SK-N-SH (cell line): ENCODE measurements at regions not wholly inside any gene's neighbourhood (a gene's known extent, or its start where the extent isn't known, plus 50 kb on each side); places are given as distances from the start of the nearest gene placed in this dataset.

ENCODE experiments used
- CTCF ChIA-PET: fragments of 300-600, 350-600 bp; formaldehyde crosslinking; extraction: SDS; loops from one replicate; lab custom pipeline; 2021; lab: Yijun Ruan, JAX
- POLR2A ChIA-PET: fragments of 350-600 bp; sonication (Branson Sonifier 250); formaldehyde crosslinking; extraction: SDS; loops from one replicate; lab custom pipeline; 2020; ENCODE audit warnings: antibody characterized with exemption, inconsistent platforms; lab: Yijun Ruan, JAX
- DNase-seq: peaks from one replicate; pipeline ENCODE4 v3.0.0; 2012
- H2AFZ ChIP-seq: fragments of 200-600 bp; sonication (generic); 2 replicates; pipeline ENCODE4 v1.8.1; 2016; ENCODE audit warnings: antibody characterized with exemption, mild to moderate bottlenecking, low read depth
- H3F3A ChIP-seq: fragments of 200-600 bp; sonication (generic); replicated peaks from 2 replicates; pipeline ENCODE3; 2016; ENCODE audit warnings: antibody characterized with exemption, mild to moderate bottlenecking; ENCODE audit not compliant: insufficient read depth
- H3K27ac ChIP-seq, 2 experiments: fragments of 200-500 bp in 1 of 2; fragments of 200-600 bp in 1 of 2; sonication (Bioruptor generic) in 1 of 2; sonication (generic), shearing (Covaris generic) in 1 of 2; 2 replicates each; pipeline versions ENCODE4 v1.5.1 to v1.6.1; 2014 to 2016; ENCODE audit warnings: low read depth in 2 of 2, inconsistent platforms in 1 of 2, low read length in 1 of 2, mild to moderate bottlenecking in 1 of 2, mixed read lengths in 1 of 2
- H3K27me3 ChIP-seq: fragments of 200-600 bp; sonication (generic), shearing (Covaris generic); 2 replicates; pipeline ENCODE4 v1.6.1; 2016; ENCODE audit warnings: mixed run types; ENCODE audit not compliant: insufficient read depth
- H3K36me3 ChIP-seq, 2 experiments: fragments of 200-500 bp in 1 of 2; fragments of 200-600 bp in 1 of 2; sonication (Bioruptor generic) in 1 of 2; sonication (generic) in 1 of 2; replicated peaks in 1 of 2; 2 replicates each; pipeline versions ENCODE3 to v1.5.1; 2014 to 2016; ENCODE audit warnings: low read length in 1 of 2, mild to moderate bottlenecking in 1 of 2; ENCODE audit not compliant: insufficient read depth in 2 of 2, control insufficient read depth in 1 of 2
- H3K4me1 ChIP-seq, 2 experiments: fragments of 200-500 bp in 1 of 2; fragments of 200-600 bp in 1 of 2; sonication (Bioruptor generic) in 1 of 2; sonication (generic), shearing (Covaris generic) in 1 of 2; 2 replicates each; pipeline versions ENCODE4 v1.5.1 to v1.6.1; 2014 to 2016; ENCODE audit warnings: low read depth in 1 of 2, low read length in 1 of 2, mixed run types in 1 of 2; ENCODE audit not compliant: insufficient read depth in 2 of 2, control insufficient read depth in 1 of 2
- H3K4me2 ChIP-seq: fragments of 200-600 bp; sonication (generic), shearing (Covaris generic); 2 replicates; pipeline ENCODE4 v1.6.1; 2017; ENCODE audit warnings: mixed run types
- H3K4me3 ChIP-seq, 2 experiments: fragments of 200-500 bp in 1 of 2; fragments of 200-600 bp in 1 of 2; sonication (Bioruptor generic) in 1 of 2; sonication (generic), shearing (Covaris generic) in 1 of 2; 2 replicates each; pipeline versions ENCODE4 v1.5.1 to v1.8.1; 2014 to 2016; ENCODE audit warnings: low read depth in 2 of 2, inconsistent platforms in 1 of 2, low read length in 1 of 2, mild to moderate bottlenecking in 1 of 2, mixed read lengths in 1 of 2, moderate library complexity in 1 of 2
- H3K79me2 ChIP-seq: fragments of 200-600 bp; sonication (generic); 2 replicates; pipeline ENCODE4 v1.8.1; 2017; ENCODE audit warnings: mild to moderate bottlenecking; ENCODE audit not compliant: insufficient read depth
- H3K9ac ChIP-seq: fragments of 200-600 bp; sonication (generic); 2 replicates; pipeline ENCODE4 v1.6.1; 2017; ENCODE audit warnings: mixed run types
- H3K9me2 ChIP-seq: fragments of 200-600 bp; sonication (generic); 2 replicates; pipeline ENCODE4 v1.6.1; 2017; ENCODE audit warnings: mixed run types
- H3K9me3 ChIP-seq: fragments of 200-600 bp; sonication (generic); 2 replicates; pipeline ENCODE4 v1.6.1; 2017; ENCODE audit warnings: mixed run types, mild to moderate bottlenecking, moderate library complexity
- H4K20me1 ChIP-seq: fragments of 200-600 bp; sonication (generic); 2 replicates; pipeline ENCODE4 v1.6.1; 2017; ENCODE audit warnings: mild to moderate bottlenecking, mixed run types; ENCODE audit not compliant: insufficient read depth
- FOSL2 ChIP-seq: IDR thresholded peaks from 2 replicates; pipeline ENCODE4 v1.4.0; 2012; ENCODE audit warnings: low read depth, mild to moderate bottlenecking, moderate library complexity, borderline replicate concordance
- GATA2 ChIP-seq: sonication (generic); formaldehyde crosslinking; IDR thresholded peaks from 2 replicates; pipeline ENCODE4 v1.5.0; 2020; ENCODE audit warnings: mild to moderate bottlenecking, missing genetic modification reagents
- MAX ChIP-seq: IDR thresholded peaks from 2 replicates; pipeline ENCODE4 v1.4.0; 2012; ENCODE audit warnings: low read depth
- MEF2A ChIP-seq: IDR thresholded peaks from 2 replicates; pipeline ENCODE4 v1.4.0; 2012; ENCODE audit warnings: low read depth, borderline replicate concordance
- NRF1 ChIP-seq: IDR thresholded peaks from 2 replicates; pipeline ENCODE4 v1.6.1; 2012; ENCODE audit warnings: low read depth, mild to moderate bottlenecking, low read length
- PBX3 ChIP-seq: IDR thresholded peaks from 2 replicates; pipeline ENCODE4; 2012
- RFX5 ChIP-seq: IDR thresholded peaks from 2 replicates; pipeline ENCODE4 v1.6.1; 2012; ENCODE audit warnings: mild to moderate bottlenecking, improper control_type of control experiment, low read length
- TAF1 ChIP-seq: IDR thresholded peaks from 2 replicates; pipeline ENCODE4 v1.6.1; 2012; ENCODE audit warnings: low read depth, mild to moderate bottlenecking, low read length, moderate library complexity, borderline replicate concordance
- TEAD4 ChIP-seq: IDR thresholded peaks from 2 replicates; pipeline ENCODE4 v1.4.0; 2012; ENCODE audit warnings: mild to moderate bottlenecking, borderline replicate concordance; ENCODE audit not compliant: insufficient read depth
- WGBS: methylation state at CpG from one replicate; pipeline ENCODE4 v1.1.6; 2017; ENCODE audit warnings: low lambda C conversion rate; 5-methylcytosine and 5-hydroxymethylcytosine counted together
- TF ChIP-seq, protein P1 (sequence below): fragments of 200-600 bp; sonication (generic); IDR thresholded peaks from 2 replicates; pipeline ENCODE4 v1.6.1; 2017; ENCODE audit warnings: antibody characterized with exemption, mild to moderate bottlenecking, moderate library complexity
- TF ChIP-seq, protein P2 (sequence below): IDR thresholded peaks from 2 replicates; pipeline ENCODE4 v1.4.0; 2012; ENCODE audit warnings: low read depth, borderline replicate concordance

GRCh38 chr6:12481292-12481691 is 191.1 kb downstream of the EDN1 start (continued):
- TF ChIP-seq, protein P1, sequence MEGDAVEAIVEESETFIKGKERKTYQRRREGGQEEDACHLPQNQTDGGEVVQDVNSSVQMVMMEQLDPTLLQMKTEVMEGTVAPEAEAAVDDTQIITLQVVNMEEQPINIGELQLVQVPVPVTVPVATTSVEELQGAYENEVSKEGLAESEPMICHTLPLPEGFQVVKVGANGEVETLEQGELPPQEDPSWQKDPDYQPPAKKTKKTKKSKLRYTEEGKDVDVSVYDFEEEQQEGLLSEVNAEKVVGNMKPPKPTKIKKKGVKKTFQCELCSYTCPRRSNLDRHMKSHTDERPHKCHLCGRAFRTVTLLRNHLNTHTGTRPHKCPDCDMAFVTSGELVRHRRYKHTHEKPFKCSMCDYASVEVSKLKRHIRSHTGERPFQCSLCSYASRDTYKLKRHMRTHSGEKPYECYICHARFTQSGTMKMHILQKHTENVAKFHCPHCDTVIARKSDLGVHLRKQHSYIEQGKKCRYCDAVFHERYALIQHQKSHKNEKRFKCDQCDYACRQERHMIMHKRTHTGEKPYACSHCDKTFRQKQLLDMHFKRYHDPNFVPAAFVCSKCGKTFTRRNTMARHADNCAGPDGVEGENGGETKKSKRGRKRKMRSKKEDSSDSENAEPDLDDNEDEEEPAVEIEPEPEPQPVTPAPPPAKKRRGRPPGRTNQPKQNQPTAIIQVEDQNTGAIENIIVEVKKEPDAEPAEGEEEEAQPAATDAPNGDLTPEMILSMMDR: no peak
- TF ChIP-seq, all 33 proteins: peak for 0

GRCh38 chr6:12481850-12482249 is 191.7 kb downstream of the EDN1 start:
- Histone ChIP-seq H3K27ac (no peak overlapping the region), H3K79me2 (no peaks in the 10 kb centered on the region)
- CTCF ChIA-PET: interaction anchor here (0.7 to 1.5 kb wide), 3 partner anchors 14 to 122 kb away, joined by 3 to 5 read pairs (median 3); no protein-coding TSS in a partner anchor

More at GRCh38 chr6:12481850-12482249, 191.7 kb downstream of the EDN1 start:
- H3F3A ChIP-seq: peaks cover 16% of the 10 kb centered on the region
- 94% methylated on average over 2 of the region's 2 CpGs for WGBS
- POLR2A ChIA-PET: no interaction called here
- H3K36me3 ChIP-seq: no peaks in the 10 kb centered on the region
- no peaks in the 10 kb centered on the region for H3K9me2 ChIP-seq
- peaks cover 0 to 9% of the 10 kb centered on the region in 2 experiments; a peak in 2 of 4 replicates for H3K4me1 ChIP-seq
- H3K27me3 ChIP-seq: no peaks in the 10 kb centered on the region
- no peak overlapping the region for H3K4me2 ChIP-seq
- no peaks in the 10 kb centered on the region for H4K20me1 ChIP-seq
- DNase-seq: no peak
- no peak overlapping the region for H3K4me3 ChIP-seq
- H3K9ac ChIP-seq: no peak overlapping the region
- no peaks in the 10 kb centered on the region for H3K9me3 ChIP-seq
- no peak for TF ChIP-seq PBX3
- TF ChIP-seq GATA2 (CRISPR knock-in tag): no peak
- TF ChIP-seq NRF1: no peak
- TF ChIP-seq, protein P2, sequence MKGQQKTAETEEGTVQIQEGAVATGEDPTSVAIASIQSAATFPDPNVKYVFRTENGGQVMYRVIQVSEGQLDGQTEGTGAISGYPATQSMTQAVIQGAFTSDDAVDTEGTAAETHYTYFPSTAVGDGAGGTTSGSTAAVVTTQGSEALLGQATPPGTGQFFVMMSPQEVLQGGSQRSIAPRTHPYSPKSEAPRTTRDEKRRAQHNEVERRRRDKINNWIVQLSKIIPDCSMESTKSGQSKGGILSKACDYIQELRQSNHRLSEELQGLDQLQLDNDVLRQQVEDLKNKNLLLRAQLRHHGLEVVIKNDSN: no peak
- no peak for TF ChIP-seq RFX5
- no peak for TF ChIP-seq MEF2A
- TF ChIP-seq TAF1: no peak
- no peak for TF ChIP-seq TEAD4
- TF ChIP-seq MAX: no peak
- TF ChIP-seq FOSL2: no peak
- no peak overlapping the region for H2AFZ ChIP-seq
